GM10266 (cell line): ENCODE measurements at regions not wholly inside any gene's neighbourhood (a gene's known extent, or its start where the extent isn't known, plus 50 kb on each side); places are given as distances from the start of the nearest gene placed in this dataset.

Experiments
- DNase-seq: peaks from one replicate; pipeline ENCODE4 v3.0.0; 2012; ENCODE audit errors: extremely low spot score
- CTCF ChIP-seq: IDR thresholded peaks from 2 replicates; pipeline ENCODE4 v1.5.1; 2012; ENCODE audit warnings: mild to moderate bottlenecking, low read depth; ENCODE audit not compliant: control insufficient read depth, insufficient read depth; ENCODE audit errors: missing control alignments

GRCh38 chr4:184879271-184879670 lies 53.5 kb upstream of the ACSL1 start:
- no peak for TF ChIP-seq CTCF
- no peak for DNase-seq

- DNase-seq, result no peak
- TF ChIP-seq CTCF, result no peak
Observed at GRCh38 chr4:184882276-184882675, 56.5 kb upstream of the ACSL1 start.

GRCh38 chr4:184883024-184883423 lies 57.3 kb upstream of the ACSL1 start:
- no peak for TF ChIP-seq CTCF
- DNase-seq, result no peak

- TF ChIP-seq CTCF, result no peak
- no peak for DNase-seq
Observed at GRCh38 chr4:184884883-184885282, 59.1 kb upstream of the ACSL1 start.

- DNase-seq, result no peak
- no peak for TF ChIP-seq CTCF
Observed at GRCh38 chr4:184885602-184886001, 59.8 kb upstream of the ACSL1 start.

- no peak for TF ChIP-seq CTCF
- no peak for DNase-seq
Observed at GRCh38 chr4:184887333-184887732, 61.6 kb upstream of the ACSL1 start.

GRCh38 chr4:184887947-184888346 lies 62.2 kb upstream of the ACSL1 start:
- no peak for TF ChIP-seq CTCF
- no peak for DNase-seq
